ENCODE measurements at regions not wholly inside any gene's neighbourhood (a gene's known extent, or its start where the extent isn't known, plus 50 kb on each side); places are given as distances from the start of the nearest gene placed in this dataset.
"Not testable (repeated sequence)": the region's sequence is repeated elsewhere in the genome, so short reads cannot be mapped to it uniquely, and the experiment has no call there.

GRCh38 chr7:68725843-68726785 is 872.2 kb upstream of the AUTS2 start:
- DNase-seq = no peak

GRCh38 chr7:68728720-68729119 is 869.6 kb upstream of the AUTS2 start:
- not testable (repeated sequence) for DNase-seq

- DNase-seq = no peak
Measured at GRCh38 chr7:68729371-68729770, 868.9 kb upstream of the AUTS2 start.

DNA sequence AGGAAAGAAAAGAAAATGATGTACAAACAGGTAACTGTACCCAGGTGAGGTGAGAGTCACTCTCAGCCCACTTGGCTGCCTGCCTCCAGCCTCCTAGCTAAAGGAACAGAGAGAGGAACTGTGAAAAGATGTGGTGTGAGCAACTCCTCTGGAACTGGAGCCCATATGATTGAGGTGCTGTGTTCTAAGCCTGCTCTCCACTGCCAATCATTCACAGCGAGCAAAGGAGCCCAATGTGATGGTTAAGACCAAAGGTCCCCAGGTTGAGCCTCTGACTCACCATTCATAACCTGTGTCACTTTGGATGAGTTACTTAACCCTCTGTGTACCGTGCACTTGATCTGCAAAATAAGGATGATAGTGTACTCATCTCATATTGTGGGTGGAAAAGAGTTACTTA is 868.1 kb upstream of the AUTS2 start:
- DNase-seq = no peak

- no peak for DNase-seq
Measured at GRCh38 chr7:68730964-68731363, 867.3 kb upstream of the AUTS2 start.

DNA sequence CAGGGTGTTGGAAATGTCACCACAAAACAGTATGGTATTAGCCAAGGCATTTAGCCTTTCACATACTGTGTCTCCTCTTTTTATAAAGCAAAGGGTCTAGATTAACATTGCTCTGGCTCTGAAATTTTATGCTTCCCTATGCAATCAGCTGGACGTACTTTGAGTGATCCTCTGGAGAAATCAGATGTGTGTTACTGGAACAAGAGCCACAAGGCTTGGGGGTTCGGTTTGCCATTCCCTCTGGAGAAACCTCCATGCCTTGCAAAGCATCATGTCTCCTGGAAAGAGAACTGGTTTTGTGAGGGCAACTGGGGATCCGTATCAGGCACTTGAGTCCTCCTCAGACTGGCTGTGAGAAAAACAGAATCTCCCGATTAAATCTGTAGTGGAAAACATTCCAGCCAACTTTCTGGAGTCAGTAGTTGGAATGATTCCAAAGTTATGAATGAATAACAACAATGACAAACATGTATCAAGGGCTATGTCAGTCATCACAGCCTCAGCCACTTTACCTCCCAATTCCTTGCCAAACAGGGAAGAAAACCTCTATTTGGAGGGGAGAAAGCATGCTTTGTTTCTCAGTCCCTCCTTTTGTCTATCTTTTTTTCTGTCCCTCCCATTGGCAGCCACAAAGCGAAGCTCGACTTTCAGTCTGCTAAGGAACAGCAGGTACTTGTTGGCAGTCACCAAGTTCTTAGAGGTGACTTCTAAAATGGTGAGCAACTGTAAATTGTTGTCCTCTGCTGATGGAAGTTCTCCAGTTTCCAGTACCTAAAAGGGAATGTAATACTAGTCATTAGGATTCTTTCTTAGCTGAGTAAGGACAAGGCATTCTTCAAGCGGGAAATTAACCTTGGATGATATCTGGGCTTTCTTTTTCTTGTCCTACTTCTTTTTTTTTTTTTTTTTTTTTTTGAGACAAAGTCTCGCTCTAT is 864.8 kb upstream of the AUTS2 start:
- DNase-seq = no peak

DNA sequence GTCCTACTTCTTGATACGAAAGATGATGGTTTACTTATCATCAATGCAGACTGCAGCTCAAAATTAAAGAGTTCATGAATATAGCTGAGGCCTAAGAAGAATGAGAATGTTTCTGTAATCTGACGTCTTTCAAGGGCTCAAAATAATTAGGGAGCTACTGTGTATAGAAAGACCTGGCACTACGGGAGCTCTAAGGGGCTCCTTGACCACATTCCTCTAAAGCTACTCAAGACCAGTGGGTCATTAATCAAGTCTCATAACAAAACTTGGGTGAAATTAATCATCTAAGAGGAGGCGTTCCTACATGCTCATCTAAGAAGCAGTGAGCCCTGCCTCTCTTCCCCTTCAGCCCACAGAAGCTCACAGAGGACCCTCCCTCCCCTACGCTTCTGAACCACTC is 863.8 kb upstream of the AUTS2 start:
- no peak for DNase-seq

DNA sequence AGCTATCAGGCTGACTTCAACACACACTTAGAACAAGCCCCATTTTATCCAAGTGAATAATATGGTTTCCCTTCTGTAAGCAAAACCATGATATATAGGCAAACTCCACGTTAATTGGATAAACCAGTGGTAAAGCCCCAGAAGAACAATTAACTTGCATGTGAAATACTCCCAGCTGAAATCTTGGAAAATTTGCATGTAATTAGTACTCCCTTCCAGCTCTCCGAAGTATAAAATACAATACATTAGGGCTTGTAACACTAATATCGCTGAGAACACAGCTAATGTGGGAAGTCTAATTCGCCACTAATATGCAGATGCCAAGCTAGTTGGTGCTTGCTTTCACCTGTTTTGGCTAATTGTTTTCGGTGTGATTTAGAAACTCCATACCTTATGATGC is 859.0 kb upstream of the AUTS2 start:
- no peak for DNase-seq

DNA sequence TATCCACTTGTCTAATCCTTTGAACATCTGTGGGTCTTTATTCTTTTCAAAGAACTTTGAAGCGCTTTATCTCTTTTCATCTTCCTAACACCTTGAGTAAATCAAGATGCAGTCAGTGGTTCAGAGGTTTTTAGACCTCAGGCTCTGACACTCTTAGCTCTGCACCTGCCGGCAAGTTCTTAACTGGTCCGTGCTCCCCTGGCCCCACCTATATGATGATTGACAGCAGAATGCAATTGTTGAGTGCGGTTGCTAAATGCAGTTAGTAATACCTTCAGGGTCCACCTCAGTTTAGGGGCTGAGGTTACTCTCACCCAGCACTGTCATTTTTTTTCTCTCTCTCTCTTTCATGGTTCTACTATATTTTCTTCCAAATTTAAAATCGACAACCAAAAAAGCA is 854.2 kb upstream of the AUTS2 start:
- DNase-seq = no peak

DNA sequence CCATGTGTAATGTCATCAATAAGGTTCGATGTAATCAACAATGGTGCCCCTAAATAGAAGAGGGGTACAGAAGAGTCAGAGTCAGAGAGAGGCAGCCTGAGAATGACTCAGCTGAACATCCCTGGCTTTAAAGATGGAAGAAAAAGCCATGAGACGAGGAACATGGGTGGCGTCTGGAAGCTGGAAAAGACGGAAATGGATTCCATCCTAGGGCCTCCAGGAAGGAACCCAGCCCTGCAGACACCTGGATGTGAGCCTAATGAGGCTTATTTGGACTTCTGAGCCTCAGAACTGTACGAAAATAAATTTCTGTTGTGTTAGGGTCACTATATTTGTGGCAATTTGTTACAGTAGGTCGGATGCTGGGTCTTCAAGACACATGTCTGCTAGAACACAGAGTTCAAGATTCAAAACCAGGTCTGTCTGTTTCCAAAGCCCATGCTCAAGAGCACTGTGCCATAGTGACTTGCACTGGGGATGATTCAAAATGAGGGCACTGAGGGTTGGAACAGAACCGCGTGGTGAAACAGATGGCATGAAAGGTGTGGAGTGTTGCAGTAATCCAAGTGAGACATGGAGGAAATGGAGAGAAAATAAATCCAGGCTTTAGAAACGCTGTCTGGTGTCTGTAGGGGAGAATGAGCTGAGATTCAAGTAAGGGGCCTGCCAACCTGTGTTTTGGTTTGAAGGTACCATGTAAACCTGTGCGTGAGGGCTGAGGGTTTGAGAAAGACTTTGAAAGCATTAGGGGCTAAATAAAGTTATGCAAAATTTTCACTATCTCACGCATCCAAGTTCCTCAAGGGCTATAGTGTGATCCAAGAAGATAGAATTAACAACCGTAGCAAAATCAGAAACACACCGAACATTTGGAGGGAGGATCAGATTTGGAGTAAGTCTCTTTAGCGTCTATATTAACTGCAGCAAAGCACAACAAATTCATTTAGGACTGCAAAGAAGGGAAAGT is 849.1 kb upstream of the AUTS2 start:
- DNase-seq = no peak

DNA sequence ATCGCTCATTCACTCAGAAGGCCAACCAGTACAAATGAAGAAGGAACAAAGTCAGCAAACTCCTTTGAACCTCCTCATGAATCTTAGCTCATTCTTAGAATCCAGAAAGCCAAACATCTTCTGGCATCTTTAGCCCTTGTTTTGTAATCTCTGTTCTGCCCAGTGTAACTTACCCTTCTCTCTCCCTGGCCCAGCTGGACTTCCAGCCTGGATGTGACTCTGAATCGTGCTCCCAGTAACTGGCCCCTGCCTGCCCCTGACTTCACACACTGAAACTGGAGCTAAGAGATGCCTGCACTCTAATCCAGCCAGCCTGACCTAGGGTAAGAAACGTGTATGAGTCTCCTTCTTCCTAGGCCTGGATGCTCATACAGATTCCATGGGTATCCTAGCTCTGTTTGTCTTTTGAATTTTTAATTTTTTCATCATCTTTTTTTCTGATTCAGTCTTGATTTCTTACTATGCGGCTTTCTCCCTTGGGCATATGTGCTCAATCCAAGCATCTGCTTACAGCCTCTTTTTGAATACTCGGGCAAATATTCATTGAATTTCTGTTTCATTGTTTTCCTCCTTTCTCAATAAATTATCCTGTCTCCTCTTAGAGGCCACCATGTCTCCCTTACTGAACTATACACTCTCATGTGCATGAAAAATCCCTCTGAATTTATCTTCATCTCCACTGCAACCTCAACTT is 845.6 kb upstream of the AUTS2 start:
- no peak for DNase-seq

DNA sequence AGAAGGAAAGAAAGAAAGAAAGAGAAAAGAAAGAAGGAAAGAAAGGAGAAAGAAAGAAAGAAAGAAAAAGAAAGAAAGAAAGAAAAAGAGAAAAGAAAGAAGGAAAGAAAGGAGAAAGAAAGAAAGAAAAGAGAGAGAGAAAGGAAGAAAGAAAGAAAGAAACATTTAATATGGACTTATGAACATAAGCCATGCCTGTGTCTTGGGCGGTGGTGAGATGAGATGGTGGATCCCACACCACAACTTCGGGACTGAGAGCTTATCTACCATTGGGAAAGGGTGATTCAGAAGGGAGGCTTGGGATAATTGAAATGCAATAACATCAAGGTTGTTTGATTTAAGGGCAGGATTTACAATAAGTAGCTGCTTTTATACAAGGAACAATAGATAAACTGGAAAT is 843.9 kb upstream of the AUTS2 start:
- DNase-seq = no peak

DNA sequence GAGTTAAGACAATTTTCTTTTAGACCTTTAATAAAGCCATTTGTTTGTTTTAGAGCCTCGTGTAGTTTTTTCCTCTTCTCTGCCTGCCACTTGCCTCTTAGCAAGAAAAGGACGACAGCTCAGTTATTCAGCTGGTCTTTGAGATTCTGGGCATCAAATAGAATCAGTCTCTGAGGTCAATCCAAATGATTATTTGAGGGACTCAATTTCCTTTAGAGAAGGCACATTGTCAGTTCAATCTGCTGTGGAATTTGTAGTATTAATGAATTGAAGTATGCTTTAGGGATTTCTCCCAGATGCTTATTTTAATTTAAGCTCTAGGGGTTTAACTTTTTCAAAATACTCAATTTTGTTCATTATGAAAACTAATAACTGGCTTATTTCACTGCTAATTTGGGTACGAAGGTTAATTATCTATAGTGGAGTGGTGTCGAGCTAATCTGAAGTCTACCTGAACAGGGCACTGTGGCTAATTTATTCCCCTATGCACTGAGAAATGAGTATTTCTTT is 841.2 kb upstream of the AUTS2 start:
- DNase-seq = no peak

- no peak for DNase-seq
Measured at GRCh38 chr7:68760556-68760955, 837.7 kb upstream of the AUTS2 start.

- DNase-seq = no peak
Measured at GRCh38 chr7:68767462-68767861, 830.8 kb upstream of the AUTS2 start.

GRCh38 chr7:68770649-68771048 is 827.6 kb upstream of the AUTS2 start:
- DNase-seq = no peak

- no peak for DNase-seq
Measured at GRCh38 chr7:68776326-68776725, 821.9 kb upstream of the AUTS2 start.

DNA sequence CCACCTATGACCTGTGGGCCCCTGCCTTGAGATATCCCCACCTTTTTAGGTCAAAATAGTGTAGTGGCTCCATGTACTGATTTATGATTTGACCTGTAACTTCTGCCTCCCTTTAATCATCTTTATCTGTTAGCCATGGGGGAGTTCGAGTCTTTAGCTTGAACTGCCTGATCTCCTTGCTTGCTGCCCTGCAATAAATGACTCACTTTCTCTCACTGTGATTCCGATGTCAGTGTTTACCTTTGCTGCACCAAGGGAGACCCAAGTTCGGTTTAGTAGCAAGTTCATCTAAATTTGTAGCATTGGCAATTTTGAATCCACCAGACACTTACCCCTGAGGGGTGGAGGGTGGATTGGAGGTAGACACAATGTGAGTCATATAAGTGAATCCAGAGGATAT is 814.6 kb upstream of the AUTS2 start:
- no peak for DNase-seq

- DNase-seq = no peak
Measured at GRCh38 chr7:68785036-68785435, 813.2 kb upstream of the AUTS2 start.

DNA sequence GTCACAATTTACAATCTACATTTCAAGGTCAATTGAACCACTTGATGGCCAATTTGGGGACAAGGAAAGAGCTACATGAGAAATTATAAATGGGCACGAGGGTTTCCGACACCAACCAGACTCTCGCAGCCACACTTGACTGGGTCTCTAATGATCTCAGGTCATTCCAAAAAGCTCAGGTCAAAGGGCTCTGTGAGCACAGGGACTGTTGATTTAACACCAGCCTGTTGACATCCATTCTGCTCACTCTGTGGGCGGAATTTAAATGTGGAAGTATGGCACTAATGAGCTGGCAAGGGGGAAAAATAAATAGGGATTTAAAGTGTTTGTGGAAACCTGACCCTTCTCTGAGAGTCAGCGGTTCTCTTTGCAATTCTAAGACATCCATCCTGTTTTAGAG is 810.7 kb upstream of the AUTS2 start:
- DNase-seq = no peak

DNA sequence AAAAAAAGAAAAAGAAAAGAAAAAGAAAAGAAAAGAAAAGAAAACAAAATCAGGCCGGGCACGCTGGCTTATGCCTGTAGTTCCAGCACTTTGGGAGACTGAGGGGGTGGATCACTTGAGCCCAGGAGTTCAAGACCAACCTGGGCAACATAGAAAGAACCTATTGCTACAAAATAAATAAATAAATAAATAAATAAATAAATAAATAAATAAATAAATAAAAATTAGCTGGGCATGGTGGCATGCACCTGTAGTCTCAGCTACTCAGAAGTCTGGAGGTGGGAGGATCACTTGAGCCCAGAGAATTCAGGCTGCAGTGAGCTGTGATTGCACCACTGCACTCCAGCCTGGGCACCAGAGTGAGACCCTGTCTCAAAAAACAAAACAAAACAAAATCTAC is 809.7 kb upstream of the AUTS2 start:
- DNase-seq = not testable (repeated sequence)

- no peak for DNase-seq
Measured at GRCh38 chr7:68789597-68789996, 808.7 kb upstream of the AUTS2 start.
